ENCODE measurements at regions not wholly inside any gene's neighbourhood (a gene's known extent, or its start where the extent isn't known, plus 50 kb on each side); places are given as distances from the start of the nearest gene placed in this dataset.

GRCh38 chr6:134727081-134727480 lies 222.8 kb downstream of the ALDH8A1 start:
- intact Hi-C loops (cut with DNase I): no loop called here
- DNase-seq (ENCODE audit: missing footprints) (no peak), ATAC-seq (no peak)

GRCh38 chr6:134725590-134725989 lies 224.3 kb downstream of the ALDH8A1 start:
- intact Hi-C loops (cut with DNase I): no loop called here
- DNase-seq (ENCODE audit: missing footprints) (no peak), ATAC-seq (no peak)

GRCh38 chr6:134724771-134725340 lies 225.0 kb downstream of the ALDH8A1 start:
- DNase-seq (ENCODE audit: missing footprints): no peak
- peak; percentile 64 for ATAC-seq
- intact Hi-C loops (cut with DNase I): loop anchor here (5.0 kb wide), 2 partner anchors 208 to 548 kb away; no protein-coding TSS in a partner anchor

DNA sequence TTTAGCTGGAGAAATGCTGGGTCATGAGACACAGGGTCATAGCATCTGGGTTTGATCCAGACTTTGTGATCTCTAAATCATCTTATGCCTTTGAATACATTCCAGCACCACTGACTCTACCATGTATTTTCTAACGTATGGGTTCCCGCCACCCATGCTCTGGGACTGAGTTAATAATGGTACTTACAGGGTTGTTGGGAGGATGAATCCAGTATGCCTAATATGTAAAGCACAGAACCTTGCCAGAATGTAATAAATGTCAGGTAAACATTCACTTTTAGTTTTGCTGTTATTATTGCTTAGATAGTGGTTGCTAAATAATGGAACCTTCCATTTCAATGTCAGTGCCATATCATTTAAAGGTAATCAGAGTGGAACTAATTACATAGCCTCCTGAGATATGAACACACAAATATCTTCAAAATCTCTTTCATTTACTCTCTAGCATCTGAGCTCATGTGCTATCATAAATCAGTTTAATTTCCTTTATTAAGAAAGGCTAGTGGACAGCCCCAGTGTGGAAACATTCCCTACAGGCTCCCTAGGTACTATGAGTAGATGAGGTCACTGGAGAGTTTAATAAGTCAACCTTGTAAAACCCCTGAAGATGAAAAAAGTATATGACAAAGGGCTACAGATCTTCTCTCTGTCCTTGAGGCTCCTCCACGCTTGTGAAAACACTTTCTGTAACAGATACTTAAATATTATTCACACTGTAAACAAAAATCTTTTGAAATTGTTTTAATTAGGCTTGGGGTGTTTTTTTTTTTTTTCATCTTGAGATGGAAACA lies 226.6 kb downstream of the ALDH8A1 start:
- no peak for ATAC-seq
- intact Hi-C loops (cut with DNase I): loop anchor here (5.0 kb wide), 2 partner anchors 206 to 546 kb away; no protein-coding TSS in a partner anchor
- no peak for DNase-seq (ENCODE audit: missing footprints)

DNA sequence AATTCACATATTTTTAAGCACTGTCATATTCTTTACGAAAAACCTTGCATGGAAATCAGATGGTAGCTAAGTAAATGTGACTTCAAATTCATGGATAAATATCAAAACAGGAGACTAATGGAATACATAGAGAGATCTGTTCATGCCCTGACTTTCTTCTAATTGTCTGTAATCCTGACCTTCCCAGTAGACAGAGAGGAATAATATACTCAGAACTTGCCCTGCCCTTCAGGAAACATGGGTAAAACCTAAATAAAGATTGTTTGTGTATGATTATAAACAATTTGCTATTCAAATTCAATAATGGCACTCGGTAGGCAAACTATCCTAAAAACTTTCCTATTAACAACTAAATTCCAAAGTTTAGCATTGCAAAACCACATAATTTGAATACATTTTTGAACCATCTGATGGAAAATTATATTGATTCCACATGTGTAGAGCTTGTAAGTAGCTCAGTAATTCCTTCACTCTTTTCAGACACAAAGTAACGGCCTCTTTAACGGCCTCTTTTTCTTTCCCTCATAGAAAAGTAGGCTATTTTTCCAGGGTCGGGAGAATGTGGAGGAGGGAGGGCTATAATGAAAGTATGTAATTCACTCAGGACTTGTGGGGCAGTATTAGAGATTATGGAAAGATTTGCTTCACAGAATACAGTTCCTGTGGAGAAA lies 227.6 kb downstream of the ALDH8A1 start:
- intact Hi-C loops (cut with DNase I): loop anchor here (5.0 kb wide), 2 partner anchors 205 to 545 kb away; no protein-coding TSS in a partner anchor
- DNase-seq (ENCODE audit: missing footprints) (no peak), ATAC-seq (no peak)

DNA sequence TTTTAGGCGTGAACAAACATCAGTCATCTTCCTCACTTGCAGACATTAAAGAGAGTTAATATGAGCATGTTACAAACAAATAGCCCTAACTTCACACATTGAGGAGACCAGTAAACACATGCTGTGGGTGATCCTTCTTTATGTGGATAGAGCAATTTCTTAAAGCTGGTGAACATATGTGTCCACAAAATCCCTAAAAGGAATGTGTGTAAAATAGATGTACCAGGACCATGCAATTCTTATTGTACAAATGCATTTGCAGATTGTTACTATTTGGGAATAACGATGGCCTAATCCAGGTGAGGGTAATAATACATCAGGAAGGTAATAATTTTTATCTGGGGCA lies 228.9 kb downstream of the ALDH8A1 start:
- DNase-seq (ENCODE audit: missing footprints) (no peak), ATAC-seq (no peak)
- intact Hi-C loops (cut with DNase I): loop anchor here (5.0 kb wide), 2 partner anchors 204 to 544 kb away; no protein-coding TSS in a partner anchor

- ATAC-seq: peak; percentile 56
- DNase-seq (ENCODE audit: missing footprints): no peak
- intact Hi-C loops (cut with DNase I): loop anchor here (5.0 kb wide), 2 partner anchors 203 to 543 kb away; no protein-coding TSS in a partner anchor
Measured at GRCh38 chr6:134720353-134721059, 229.4 kb downstream of the ALDH8A1 start.

GRCh38 chr6:134719911-134720310 lies 230.0 kb downstream of the ALDH8A1 start:
- ATAC-seq (peak; percentile 65), DNase-seq (ENCODE audit: missing footprints) (no peak)
- intact Hi-C loops (cut with DNase I): loop anchor here (5.0 kb wide), 2 partner anchors 203 to 543 kb away; no protein-coding TSS in a partner anchor

DNA sequence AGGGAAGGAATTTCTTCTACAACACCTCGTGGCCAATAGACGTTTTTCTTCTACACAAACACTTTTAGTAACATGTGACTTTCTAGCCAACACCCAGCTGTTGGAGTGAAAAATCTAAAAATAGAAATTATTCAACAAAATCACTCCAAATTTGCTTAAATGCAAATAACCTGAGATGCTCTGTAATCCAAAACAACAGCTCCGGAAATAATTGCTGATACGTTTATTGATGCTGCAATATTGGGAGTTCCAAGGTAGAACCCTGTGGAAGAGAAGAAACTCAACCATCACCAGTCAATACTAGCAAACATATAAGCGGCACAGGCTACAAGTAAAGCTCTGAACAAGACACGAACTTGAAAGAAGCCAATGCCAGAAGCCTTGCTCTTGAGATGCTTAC lies 230.6 kb downstream of the ALDH8A1 start:
- no peak for ATAC-seq
- intact Hi-C loops (cut with DNase I): no loop called here

GRCh38 chr6:134714679-134715078 lies 235.2 kb downstream of the ALDH8A1 start:
- ATAC-seq (no peak), DNase-seq (ENCODE audit: missing footprints) (no peak)
- intact Hi-C loops (cut with DNase I): no loop called here

More for the DNA sequence above, 230.6 kb downstream of the ALDH8A1 start:
- no peak for DNase-seq (ENCODE audit: missing footprints)

GRCh38 chr6:134714113-134714512 lies 235.8 kb downstream of the ALDH8A1 start:
- no peak for ATAC-seq
- intact Hi-C loops (cut with DNase I): no loop called here
- no peak for DNase-seq (ENCODE audit: missing footprints)

DNA sequence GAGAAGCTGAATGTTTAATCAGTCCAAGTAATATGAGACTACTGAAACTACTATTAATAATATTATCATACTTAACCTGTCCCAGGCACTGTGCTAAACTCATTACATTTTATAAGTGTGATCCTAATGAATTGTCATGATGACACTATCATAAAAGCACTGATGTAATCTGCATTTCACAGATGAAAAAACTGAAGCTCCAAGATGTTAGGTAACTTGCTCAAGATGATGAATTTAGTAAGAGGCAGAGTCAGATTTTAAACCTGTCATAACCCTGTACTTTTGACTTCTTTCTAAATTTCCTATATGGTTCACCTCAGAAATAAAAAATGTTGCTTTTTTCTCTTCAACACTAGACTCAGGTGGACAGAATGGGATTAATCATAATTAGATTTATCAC lies 237.6 kb downstream of the ALDH8A1 start:
- no peak for ATAC-seq
- intact Hi-C loops (cut with DNase I): no loop called here

DNA sequence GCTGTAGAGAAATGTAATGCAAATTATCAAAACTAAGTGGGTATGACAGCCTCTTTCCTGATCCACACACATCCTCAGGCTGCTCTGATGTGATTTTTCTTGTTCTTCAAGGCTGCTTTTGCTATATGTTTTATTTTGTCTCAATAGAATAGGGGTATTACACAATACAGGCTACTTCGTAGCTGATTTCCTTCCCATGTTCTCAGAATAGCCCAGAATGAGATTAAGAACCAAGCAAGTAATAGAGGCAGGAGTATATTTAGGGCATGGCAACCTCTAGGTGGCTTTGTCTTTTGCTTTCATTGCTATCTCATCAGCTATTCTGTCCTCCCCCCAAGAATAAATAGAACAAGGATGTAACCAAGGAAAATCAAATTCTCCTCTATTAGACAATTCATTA lies 241.8 kb downstream of the ALDH8A1 start:
- no peak for DNase-seq (ENCODE audit: missing footprints)
- no peak for ATAC-seq
- intact Hi-C loops (cut with DNase I): no loop called here

More for the DNA sequence above, 237.6 kb downstream of the ALDH8A1 start:
- no peak for DNase-seq (ENCODE audit: missing footprints)

- ATAC-seq: no peak
- no peak for DNase-seq (ENCODE audit: missing footprints)
- intact Hi-C loops (cut with DNase I): no loop called here
Measured at GRCh38 chr6:134707342-134708031, 242.4 kb downstream of the ALDH8A1 start.

GRCh38 chr6:134706806-134707205 lies 243.1 kb downstream of the ALDH8A1 start:
- DNase-seq (ENCODE audit: missing footprints): no peak
- no peak for ATAC-seq
- intact Hi-C loops (cut with DNase I): no loop called here

GRCh38 chr6:134706153-134706552 lies 243.7 kb downstream of the ALDH8A1 start:
- intact Hi-C loops (cut with DNase I): no loop called here
- peak; percentile 51 for ATAC-seq
- DNase-seq (ENCODE audit: missing footprints): no peak

DNA sequence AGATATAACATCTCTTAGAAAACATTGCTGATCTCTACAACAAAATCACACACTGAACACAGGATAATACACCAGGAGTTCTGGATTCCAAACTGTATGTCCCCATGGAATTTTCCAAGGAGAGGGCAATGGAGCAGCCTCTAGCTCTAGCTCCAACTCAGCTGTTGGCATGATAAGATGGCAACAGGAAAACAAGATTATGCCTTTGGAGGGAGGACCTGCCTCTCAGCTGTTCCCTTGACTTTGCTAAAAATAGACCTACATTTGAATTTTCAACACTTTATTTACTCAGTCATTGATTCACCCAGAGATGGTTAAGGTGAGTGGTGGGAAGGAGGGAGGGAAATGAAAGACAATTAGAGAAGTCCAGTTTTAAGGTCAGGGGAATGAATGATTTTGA lies 246.7 kb downstream of the ALDH8A1 start:
- ATAC-seq: peak; percentile 67
- intact Hi-C loops (cut with DNase I): no loop called here
- no peak for DNase-seq (ENCODE audit: missing footprints)

DNA sequence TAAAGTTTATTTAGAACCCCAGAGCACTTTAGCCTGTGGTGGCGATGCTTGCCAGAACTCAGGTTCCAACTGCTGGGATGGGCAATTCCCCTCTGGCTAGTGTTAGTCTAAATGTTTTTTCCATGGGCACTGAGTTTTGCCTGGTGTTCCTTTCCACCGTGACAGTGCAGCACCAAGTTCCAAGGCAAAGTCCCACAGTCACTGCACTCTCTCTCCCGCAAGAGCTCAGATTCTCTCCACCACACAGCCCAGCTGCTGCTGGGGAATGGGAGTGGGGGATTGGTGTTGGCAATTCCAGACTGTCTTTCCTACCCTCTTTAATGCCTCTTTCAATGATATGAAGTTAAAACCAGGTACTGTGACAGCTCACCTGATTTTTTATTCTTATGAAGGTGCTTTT lies 247.6 kb downstream of the ALDH8A1 start:
- intact Hi-C loops (cut with DNase I): no loop called here
- ATAC-seq (no peak), DNase-seq (ENCODE audit: missing footprints) (no peak)

DNA sequence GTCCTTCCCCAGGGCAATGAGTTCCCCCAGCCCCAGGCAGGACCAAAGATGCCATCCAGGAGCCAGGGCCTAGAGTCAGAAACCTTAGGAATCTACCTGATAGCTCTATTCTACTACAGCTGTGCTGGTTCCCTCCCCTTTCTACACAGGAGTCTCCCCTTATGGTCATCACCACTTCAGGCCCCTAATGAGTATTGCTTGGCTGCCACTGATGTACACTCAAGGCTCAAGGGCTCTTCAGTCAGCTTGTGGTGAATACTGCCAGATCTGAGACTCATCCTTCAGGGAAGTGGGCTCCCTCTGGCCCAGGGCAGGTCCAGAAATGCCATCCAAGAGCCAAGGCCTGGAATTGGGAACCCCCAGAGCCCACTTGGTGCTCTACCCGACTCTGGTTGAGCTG lies 248.6 kb downstream of the ALDH8A1 start:
- ATAC-seq (no peak), DNase-seq (ENCODE audit: missing footprints) (no peak)
- intact Hi-C loops (cut with DNase I): no loop called here
